ENCODE measurements at regions not wholly inside any gene's neighbourhood (a gene's known extent, or its start where the extent isn't known, plus 50 kb on each side); places are given as distances from the start of the nearest gene placed in this dataset.
A peak's percentile ranks its signal among the peaks of the same experiment; 100 is the strongest.

DNA sequence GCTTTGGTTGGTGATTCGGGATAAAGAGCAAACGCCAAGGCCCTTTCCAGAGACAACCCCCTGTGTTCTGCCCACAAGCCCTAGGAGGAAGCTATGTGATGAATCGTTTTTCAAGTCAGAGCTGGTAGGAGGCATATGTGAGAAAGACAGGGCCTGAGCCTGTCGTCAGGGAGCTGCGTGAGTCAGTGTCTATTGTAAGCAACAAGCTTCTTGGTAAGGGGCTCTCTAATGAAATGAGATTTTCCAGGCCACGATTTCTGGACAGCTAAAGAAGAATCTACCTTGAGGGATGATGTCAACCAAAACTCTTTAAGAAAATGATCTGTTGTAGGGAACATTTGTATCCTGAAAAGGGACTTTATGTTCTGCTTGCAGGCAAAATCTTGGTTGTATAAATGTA lies 318.9 kb upstream of the IL12A start:
- Histone ChIP-seq H4K20me1 (ENCODE audit: control insufficient read depth, extremely low read depth, insufficient read depth, low read length) (no peaks in the 10 kb centered on the region), H3K4me2 (ENCODE audit: control insufficient read depth, extremely low read depth, insufficient read depth, low read depth, low read length) (no peak overlapping the region), H3K9me3 (ENCODE audit: control insufficient read depth, low read depth, low read length) (no peaks in the 10 kb centered on the region), H3K27me3 (ENCODE audit: control insufficient read depth, extremely low read depth, insufficient read depth, low read length) (no peaks in the 10 kb centered on the region), H3K36me3 (ENCODE audit: control insufficient read depth in 2 of 2, extremely low read depth in 1 of 2, insufficient read depth in 2 of 2, low read length in 2 of 2) (no peaks in the 10 kb centered on the region), H3K79me2 (ENCODE audit: control insufficient read depth, insufficient read depth, low read length) (no peaks in the 10 kb centered on the region), H3K9me1 (ENCODE audit: control insufficient read depth, extremely low read depth, insufficient read depth, low read length) (no peaks in the 10 kb centered on the region), H3K4me3 (ENCODE audit: control insufficient read depth in 2 of 3, extremely low read depth in 1 of 3, insufficient read depth in 2 of 3, low read depth in 1 of 3, low read length in 3 of 3) (no peak overlapping the region), H3K27ac (ENCODE audit: control insufficient read depth, insufficient read depth, low read length) (no peak overlapping the region), H2AFZ (ENCODE audit: control insufficient read depth, low read length) (no peak overlapping the region), H3K9ac (ENCODE audit: control insufficient read depth, extremely low read depth, insufficient read depth, low read length) (no peak overlapping the region), H3K4me1 (ENCODE audit: control insufficient read depth, extremely low read depth, insufficient read depth, low read length) (peaks cover 7% of the 10 kb centered on the region)
- dilution Hi-C loops (cut with MboI; ENCODE audit: extremely low pct_ligation_motif_present, low sequenced_read_pairs), result no loop called here
- no peak for TF ChIP-seq CTCF (optimal IDR thresholded peaks at IDR 0.05 in 1 of 3, IDR thresholded peaks at IDR 0.05 in 1 of 3, conservative IDR thresholded peaks at IDR 0.05 in 1 of 3; ENCODE audit: extremely low read depth in 1 of 3, insufficient read depth in 2 of 3, low read length in 3 of 3)
- TF ChIP-seq EZH2 (IDR thresholded peaks at IDR 0.05; ENCODE audit: low read length), result no peak
- DNase-seq (ENCODE audit: low read depth, low spot score) (no peak), FAIRE-seq (peak; percentile 67)

DNA sequence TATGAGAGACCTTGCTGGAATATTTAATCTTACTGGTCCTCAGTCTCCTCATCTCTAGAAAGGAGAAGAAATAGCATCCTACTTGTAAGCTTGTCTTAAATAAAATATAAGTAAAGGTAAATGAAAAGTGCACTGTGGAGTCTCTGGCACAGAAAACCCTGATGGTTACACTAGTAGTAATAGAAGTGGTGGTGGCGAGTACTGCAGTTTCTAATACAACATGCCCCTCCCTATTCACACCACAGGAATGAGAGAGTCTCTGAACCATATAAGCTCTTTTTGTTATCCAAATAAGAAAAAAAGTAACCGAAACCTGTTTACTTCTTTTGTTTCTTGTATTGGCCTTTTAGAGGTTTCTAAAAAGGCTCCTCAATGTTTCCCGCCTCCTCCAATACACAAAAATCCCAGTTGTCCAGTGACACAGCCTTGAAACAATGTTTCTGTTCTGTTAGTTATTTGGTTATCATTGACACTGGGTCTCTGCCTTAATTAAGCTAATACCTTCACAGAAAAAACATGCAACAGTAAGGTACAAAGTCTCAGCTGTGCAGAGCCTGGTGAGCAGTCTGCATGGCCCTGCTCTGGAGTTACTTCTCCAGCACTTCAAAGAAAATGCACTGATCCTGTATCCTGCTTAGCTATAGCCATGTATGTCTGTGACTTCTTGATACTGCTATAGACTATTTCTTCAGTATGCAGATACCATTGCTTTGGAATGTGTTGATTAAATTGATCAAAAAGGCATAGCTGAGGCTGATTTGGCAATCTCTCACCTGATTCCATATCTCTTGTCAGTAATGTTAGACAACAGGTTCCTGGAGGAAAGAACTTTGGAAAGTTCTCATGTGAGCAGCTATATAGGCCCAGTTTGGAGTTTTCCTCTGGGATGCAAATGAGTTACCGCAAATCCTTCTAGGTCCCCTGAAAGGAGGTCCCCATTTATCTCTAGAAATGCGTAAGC lies 315.6 kb upstream of the IL12A start:
- Histone ChIP-seq H3K9me3 (ENCODE audit: control insufficient read depth, low read depth, low read length) (no peaks in the 10 kb centered on the region), H3K27ac (ENCODE audit: control insufficient read depth, insufficient read depth, low read length) (no peak overlapping the region), H2AFZ (ENCODE audit: control insufficient read depth, low read length) (no peak overlapping the region), H3K4me1 (ENCODE audit: control insufficient read depth, extremely low read depth, insufficient read depth, low read length) (peaks cover 13% of the 10 kb centered on the region), H3K9ac (ENCODE audit: control insufficient read depth, extremely low read depth, insufficient read depth, low read length) (no peak overlapping the region), H3K79me2 (ENCODE audit: control insufficient read depth, insufficient read depth, low read length) (no peaks in the 10 kb centered on the region), H3K4me2 (ENCODE audit: control insufficient read depth, extremely low read depth, insufficient read depth, low read depth, low read length) (no peak overlapping the region), H4K20me1 (ENCODE audit: control insufficient read depth, extremely low read depth, insufficient read depth, low read length) (no peaks in the 10 kb centered on the region), H3K27me3 (ENCODE audit: control insufficient read depth, extremely low read depth, insufficient read depth, low read length) (no peaks in the 10 kb centered on the region), H3K4me3 (ENCODE audit: control insufficient read depth in 2 of 3, extremely low read depth in 1 of 3, insufficient read depth in 2 of 3, low read depth in 1 of 3, low read length in 3 of 3) (no peak overlapping the region), H3K9me1 (ENCODE audit: control insufficient read depth, extremely low read depth, insufficient read depth, low read length) (no peaks in the 10 kb centered on the region), H3K36me3 (ENCODE audit: control insufficient read depth in 2 of 2, extremely low read depth in 1 of 2, insufficient read depth in 2 of 2, low read length in 2 of 2) (no peaks in the 10 kb centered on the region)
- TF ChIP-seq EZH2 (IDR thresholded peaks at IDR 0.05; ENCODE audit: low read length) (no peak), CTCF (optimal IDR thresholded peaks at IDR 0.05 in 1 of 3, IDR thresholded peaks at IDR 0.05 in 1 of 3, conservative IDR thresholded peaks at IDR 0.05 in 1 of 3; ENCODE audit: extremely low read depth in 1 of 3, insufficient read depth in 2 of 3, low read length in 3 of 3) (peak in 1 of 3 experiments; percentile 8)
- dilution Hi-C loops (cut with MboI; ENCODE audit: extremely low pct_ligation_motif_present, low sequenced_read_pairs), result no loop called here
- FAIRE-seq, result no peak
- no peak for DNase-seq (ENCODE audit: low read depth, low spot score)
